Neural cell (in vitro differentiated cells): ENCODE measurements at regions not wholly inside any gene's neighbourhood (a gene's known extent, or its start where the extent isn't known, plus 50 kb on each side); places are given as distances from the start of the nearest gene placed in this dataset.

Experiments
- H2AFZ ChIP-seq: fragments of 200-600, 300-800 bp; sonication (generic), shearing (Covaris generic); 2 replicates; pipeline ENCODE4 v1.6.0; 2014; ENCODE audit warnings: low read depth, mild to moderate bottlenecking, antibody characterized with exemption, low read length, moderate library complexity
- H3F3A ChIP-seq: fragments of 200-600 bp; shearing (Covaris generic); 2 replicates; pipeline ENCODE4 v1.6.1; 2016; ENCODE audit warnings: mild to moderate bottlenecking, moderate library complexity, mixed read lengths, antibody characterized with exemption, low read length; ENCODE audit not compliant: insufficient read depth, poor library complexity, severe bottlenecking
- H3K27ac ChIP-seq: fragments of 200-600, 300-800 bp; sonication (generic), shearing (Covaris generic); 2 replicates; pipeline ENCODE4 v1.5.1; 2014; ENCODE audit warnings: mild to moderate bottlenecking, low read length, moderate library complexity
- H3K27me3 ChIP-seq: fragments of 300-800, 200-600 bp; sonication (generic), shearing (Covaris generic); 2 replicates; pipeline ENCODE4 v1.6.0; 2014; ENCODE audit warnings: mild to moderate bottlenecking, low read depth, low read length, moderate library complexity; ENCODE audit not compliant: insufficient read depth
- H3K36me3 ChIP-seq: fragments of 300-800, 200-600 bp; sonication (generic), shearing (Covaris generic); 2 replicates; pipeline ENCODE4 v1.5.1; 2014; ENCODE audit warnings: mild to moderate bottlenecking, antibody characterized with exemption, low read length, moderate library complexity; ENCODE audit not compliant: insufficient read depth
- H3K4me2 ChIP-seq: fragments of 300-800, 200-600 bp; sonication (generic), shearing (Covaris generic); 2 replicates; pipeline ENCODE4 v1.6.0; 2014; ENCODE audit warnings: mild to moderate bottlenecking, low read length
- H3K4me3 ChIP-seq: fragments of 300-800, 200-600 bp; sonication (generic), shearing (Covaris generic); 2 replicates; pipeline ENCODE4 v1.5.1; 2014; ENCODE audit warnings: mild to moderate bottlenecking, low read length, moderate library complexity
- H3K79me2 ChIP-seq: fragments of 200-600 bp; shearing (Covaris generic); replicated peaks from 2 replicates; pipeline ENCODE4 v1.6.0; 2014; ENCODE audit warnings: mild to moderate bottlenecking, low read length, moderate library complexity; ENCODE audit not compliant: insufficient read depth
- H3K9ac ChIP-seq: fragments of 300-800, 200-600 bp; sonication (generic), shearing (Covaris generic); 2 replicates; pipeline ENCODE4 v1.6.1; 2016; ENCODE audit warnings: mild to moderate bottlenecking, low read length, mixed read lengths
- H3K9me2 ChIP-seq: fragments of 200-600 bp; shearing (Covaris generic); 2 replicates; pipeline ENCODE4 v1.6.1; 2016; ENCODE audit warnings: mild to moderate bottlenecking, low read length, mixed read lengths; ENCODE audit not compliant: insufficient read depth
- H3K9me3 ChIP-seq: fragments of 200-600, 300-800 bp; sonication (generic), shearing (Covaris generic); 2 replicates; pipeline ENCODE4 v1.6.1; 2016; ENCODE audit warnings: mild to moderate bottlenecking, mixed run types, low read length, moderate library complexity, mixed read lengths
- H4K20me1 ChIP-seq: fragments of 200-600 bp; shearing (Covaris generic); 2 replicates; pipeline ENCODE4 v1.6.1; 2016; ENCODE audit warnings: mild to moderate bottlenecking, mixed run types; ENCODE audit not compliant: insufficient read depth
- EP300 ChIP-seq: fragments of 450-650 bp; conservative IDR thresholded peaks from 2 replicates; pipeline ENCODE4 v1.6.1; 2014; ENCODE audit warnings: antibody characterized with exemption, mild to moderate bottlenecking, moderate library complexity; ENCODE audit not compliant: poor library complexity, severe bottlenecking
- EZH2 ChIP-seq: fragments of 200-600, 300-800 bp; shearing (Covaris generic), sonication (generic); IDR thresholded peaks from 2 replicates; pipeline ENCODE4 v1.6.1; 2014; ENCODE audit warnings: antibody characterized with exemption, low read length, borderline replicate concordance, mild to moderate bottlenecking; ENCODE audit not compliant: insufficient read depth, poor library complexity, severe bottlenecking
- MXI1 ChIP-seq: fragments of 450-650 bp; conservative IDR thresholded peaks from 2 replicates; pipeline ENCODE4 v1.6.1; 2014; ENCODE audit warnings: antibody characterized with exemption, mild to moderate bottlenecking; ENCODE audit not compliant: poor library complexity, severe bottlenecking
- POLR2AphosphoS5 ChIP-seq: IDR thresholded peaks from 2 replicates; pipeline ENCODE4 v1.6.1; 2012
- RAD21 ChIP-seq: fragments of 450-650 bp; conservative IDR thresholded peaks from 2 replicates; pipeline ENCODE4 v1.6.1; 2014; ENCODE audit warnings: antibody characterized with exemption, mild to moderate bottlenecking, moderate library complexity
- SMC3 ChIP-seq: fragments of 450-650 bp; conservative IDR thresholded peaks from 2 replicates; pipeline ENCODE4 v1.6.1; 2014; ENCODE audit warnings: antibody characterized with exemption, mild to moderate bottlenecking, moderate library complexity; ENCODE audit not compliant: poor library complexity
- TAF1 ChIP-seq: IDR thresholded peaks from 2 replicates; pipeline ENCODE4 v1.6.1; 2012; ENCODE audit warnings: low read depth
- TF ChIP-seq, protein P1 (sequence below): fragments of 450-650 bp; IDR thresholded peaks from 2 replicates; pipeline ENCODE4 v1.5.1; 2014; ENCODE audit warnings: antibody characterized with exemption, mild to moderate bottlenecking, moderate library complexity; ENCODE audit not compliant: poor library complexity, severe bottlenecking
- TF ChIP-seq, protein P2 (sequence below): IDR thresholded peaks from 2 replicates; pipeline ENCODE4 v1.6.1; 2012; ENCODE audit warnings: borderline replicate concordance

DNA sequence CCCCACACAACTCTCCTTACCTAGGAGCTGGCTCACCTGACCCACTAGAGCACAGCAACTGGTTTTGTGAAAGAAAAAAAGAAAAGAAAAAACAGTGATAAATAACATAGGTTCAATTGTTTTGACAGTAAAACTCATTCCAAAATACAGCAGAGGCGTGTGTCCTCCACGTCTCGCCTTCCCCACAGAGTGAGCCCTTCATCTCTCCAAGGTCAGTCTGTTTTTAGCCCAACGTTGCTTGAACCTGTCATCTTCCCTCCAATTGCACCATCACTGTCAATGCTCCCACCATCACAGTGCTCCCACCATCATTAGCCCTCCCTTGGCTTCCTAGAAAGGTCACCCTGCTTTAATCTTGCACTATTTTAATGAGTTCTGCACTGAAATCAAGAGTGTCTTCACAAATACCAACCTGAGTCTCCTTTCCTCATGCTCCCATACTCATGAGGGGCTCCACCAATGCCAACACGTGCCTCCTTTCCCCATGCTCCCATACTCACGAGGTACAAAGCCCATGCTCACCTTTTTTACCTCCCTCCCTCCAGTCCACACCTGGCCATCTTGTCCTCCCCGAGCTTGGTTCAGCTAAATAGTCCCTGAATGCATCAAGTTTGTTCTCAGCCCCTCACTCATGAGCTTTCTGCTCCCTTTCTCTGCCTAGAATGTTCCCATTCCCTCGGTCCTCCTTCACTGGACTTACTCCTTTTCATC lies 103.7 kb downstream of the IRS2 start:
- Histone ChIP-seq H3F3A (no peaks in the 10 kb centered on the region), H3K27me3 (no peaks in the 10 kb centered on the region), H3K4me3 (no peak overlapping the region), H3K9me3 (no peaks in the 10 kb centered on the region), H3K36me3 (no peaks in the 10 kb centered on the region), H2AFZ (no peak overlapping the region), H3K79me2 (no peaks in the 10 kb centered on the region), H4K20me1 (peaks cover 4% of the 10 kb centered on the region), H3K9ac (no peak overlapping the region), H3K27ac (no peak overlapping the region), H3K4me2 (no peak overlapping the region), H3K9me2 (no peaks in the 10 kb centered on the region)
- no peak for TF ChIP-seq POLR2AphosphoS5
- TF ChIP-seq, protein P1, sequence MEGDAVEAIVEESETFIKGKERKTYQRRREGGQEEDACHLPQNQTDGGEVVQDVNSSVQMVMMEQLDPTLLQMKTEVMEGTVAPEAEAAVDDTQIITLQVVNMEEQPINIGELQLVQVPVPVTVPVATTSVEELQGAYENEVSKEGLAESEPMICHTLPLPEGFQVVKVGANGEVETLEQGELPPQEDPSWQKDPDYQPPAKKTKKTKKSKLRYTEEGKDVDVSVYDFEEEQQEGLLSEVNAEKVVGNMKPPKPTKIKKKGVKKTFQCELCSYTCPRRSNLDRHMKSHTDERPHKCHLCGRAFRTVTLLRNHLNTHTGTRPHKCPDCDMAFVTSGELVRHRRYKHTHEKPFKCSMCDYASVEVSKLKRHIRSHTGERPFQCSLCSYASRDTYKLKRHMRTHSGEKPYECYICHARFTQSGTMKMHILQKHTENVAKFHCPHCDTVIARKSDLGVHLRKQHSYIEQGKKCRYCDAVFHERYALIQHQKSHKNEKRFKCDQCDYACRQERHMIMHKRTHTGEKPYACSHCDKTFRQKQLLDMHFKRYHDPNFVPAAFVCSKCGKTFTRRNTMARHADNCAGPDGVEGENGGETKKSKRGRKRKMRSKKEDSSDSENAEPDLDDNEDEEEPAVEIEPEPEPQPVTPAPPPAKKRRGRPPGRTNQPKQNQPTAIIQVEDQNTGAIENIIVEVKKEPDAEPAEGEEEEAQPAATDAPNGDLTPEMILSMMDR = no peak
- no peak for TF ChIP-seq TAF1
- TF ChIP-seq SMC3 = no peak
- no peak for TF ChIP-seq EZH2
- TF ChIP-seq, protein P2, sequence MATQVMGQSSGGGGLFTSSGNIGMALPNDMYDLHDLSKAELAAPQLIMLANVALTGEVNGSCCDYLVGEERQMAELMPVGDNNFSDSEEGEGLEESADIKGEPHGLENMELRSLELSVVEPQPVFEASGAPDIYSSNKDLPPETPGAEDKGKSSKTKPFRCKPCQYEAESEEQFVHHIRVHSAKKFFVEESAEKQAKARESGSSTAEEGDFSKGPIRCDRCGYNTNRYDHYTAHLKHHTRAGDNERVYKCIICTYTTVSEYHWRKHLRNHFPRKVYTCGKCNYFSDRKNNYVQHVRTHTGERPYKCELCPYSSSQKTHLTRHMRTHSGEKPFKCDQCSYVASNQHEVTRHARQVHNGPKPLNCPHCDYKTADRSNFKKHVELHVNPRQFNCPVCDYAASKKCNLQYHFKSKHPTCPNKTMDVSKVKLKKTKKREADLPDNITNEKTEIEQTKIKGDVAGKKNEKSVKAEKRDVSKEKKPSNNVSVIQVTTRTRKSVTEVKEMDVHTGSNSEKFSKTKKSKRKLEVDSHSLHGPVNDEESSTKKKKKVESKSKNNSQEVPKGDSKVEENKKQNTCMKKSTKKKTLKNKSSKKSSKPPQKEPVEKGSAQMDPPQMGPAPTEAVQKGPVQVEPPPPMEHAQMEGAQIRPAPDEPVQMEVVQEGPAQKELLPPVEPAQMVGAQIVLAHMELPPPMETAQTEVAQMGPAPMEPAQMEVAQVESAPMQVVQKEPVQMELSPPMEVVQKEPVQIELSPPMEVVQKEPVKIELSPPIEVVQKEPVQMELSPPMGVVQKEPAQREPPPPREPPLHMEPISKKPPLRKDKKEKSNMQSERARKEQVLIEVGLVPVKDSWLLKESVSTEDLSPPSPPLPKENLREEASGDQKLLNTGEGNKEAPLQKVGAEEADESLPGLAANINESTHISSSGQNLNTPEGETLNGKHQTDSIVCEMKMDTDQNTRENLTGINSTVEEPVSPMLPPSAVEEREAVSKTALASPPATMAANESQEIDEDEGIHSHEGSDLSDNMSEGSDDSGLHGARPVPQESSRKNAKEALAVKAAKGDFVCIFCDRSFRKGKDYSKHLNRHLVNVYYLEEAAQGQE = no peak
- no peak for TF ChIP-seq RAD21
- no peak for TF ChIP-seq EP300
- TF ChIP-seq MXI1 = no peak

DNA sequence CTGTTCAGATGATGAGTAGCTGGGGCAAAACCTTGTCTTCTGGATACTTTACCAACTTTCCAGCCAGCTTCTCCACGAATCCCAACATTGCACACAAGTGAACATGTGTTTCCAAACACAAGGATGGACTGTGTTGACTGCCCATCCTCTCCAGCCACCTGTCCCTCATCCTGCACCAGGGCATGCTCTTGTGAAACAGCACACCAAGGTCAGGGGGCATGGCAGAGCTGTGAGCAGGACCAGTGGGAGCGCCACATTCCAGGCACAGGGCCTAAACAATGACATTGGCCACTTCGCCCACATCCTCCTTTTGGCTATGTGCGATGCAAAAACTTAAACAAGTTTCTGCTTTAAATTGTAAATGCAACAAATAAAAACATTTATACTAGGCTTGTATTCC lies 105.5 kb downstream of the IRS2 start:
- no peak for TF ChIP-seq MXI1
- TF ChIP-seq RAD21 = no peak
- TF ChIP-seq, protein P1 = no peak
- TF ChIP-seq SMC3 = no peak
- TF ChIP-seq POLR2AphosphoS5 = no peak
- no peak for TF ChIP-seq EP300
- no peak for TF ChIP-seq EZH2
- TF ChIP-seq, protein P2 = no peak
- TF ChIP-seq TAF1 = no peak
- H3K4me2 ChIP-seq = no peak overlapping the region
- H3K79me2 ChIP-seq = no peaks in the 10 kb centered on the region
- peaks cover 2% of the 10 kb centered on the region for H4K20me1 ChIP-seq
- no peaks in the 10 kb centered on the region for H3K9me2 ChIP-seq
- no peaks in the 10 kb centered on the region for H3K36me3 ChIP-seq
- no peaks in the 10 kb centered on the region for H3K27me3 ChIP-seq
- no peak overlapping the region for H3K9ac ChIP-seq
- no peaks in the 10 kb centered on the region for H3F3A ChIP-seq
- H3K27ac ChIP-seq = no peak overlapping the region
- no peak overlapping the region for H3K4me3 ChIP-seq
- no peak overlapping the region for H2AFZ ChIP-seq
- H3K9me3 ChIP-seq = no peaks in the 10 kb centered on the region
